ENCODE measurements at regions not wholly inside any gene's neighbourhood (a gene's known extent, or its start where the extent isn't known, plus 50 kb on each side); places are given as distances from the start of the nearest gene placed in this dataset.

- TF ChIP-seq POLR2AphosphoS5 (IDR thresholded peaks at IDR 0.05; ENCODE audit: low read depth, low read length) (no peak), POLR2A (IDR thresholded peaks at IDR 0.05; ENCODE audit: low read depth, low read length) (no peak), TAF1 (IDR thresholded peaks at IDR 0.05; ENCODE audit: low read depth, low read length) (no peak), PAX5 (IDR thresholded peaks at IDR 0.05; ENCODE audit: insufficient read depth, low read length, severe bottlenecking) (no peak), SPI1 (IDR thresholded peaks at IDR 0.05; ENCODE audit: low read depth, low read length) (no peak), POU2F2 (IDR thresholded peaks at IDR 0.05; ENCODE audit: low read depth, low read length) (no peak)
These were observed 233.1 kb upstream of the FOXF1 start for GRCh38 chr16:86277221-86277620.
